Trophoblast cell (in vitro differentiated cells and primary cell): ENCODE measurements at regions not wholly inside any gene's neighbourhood (a gene's known extent, or its start where the extent isn't known, plus 50 kb on each side); places are given as distances from the start of the nearest gene placed in this dataset.

Source experiments
- DNase-seq, 2 donors: peaks; one replicate each; pipeline ENCODE4 v3.0.0-alpha.2; 2016
- H2AFZ ChIP-seq: 2 replicates; pipeline ENCODE4 v1.6.1; 2013; ENCODE audit warnings: low read length, moderate library complexity, mild to moderate bottlenecking; ENCODE audit not compliant: insufficient read depth, poor library complexity
- H2AK5ac ChIP-seq: 2 replicates; pipeline ENCODE4 v1.6.1; 2013; ENCODE audit warnings: mild to moderate bottlenecking, low read length
- H2BK120ac ChIP-seq: 2 replicates; pipeline ENCODE4 v1.6.1; 2013; ENCODE audit warnings: low read length, mild to moderate bottlenecking, moderate library complexity; ENCODE audit not compliant: insufficient read depth, poor library complexity
- H2BK12ac ChIP-seq: 2 replicates; pipeline ENCODE4 v1.6.1; 2013; ENCODE audit warnings: mild to moderate bottlenecking, low read length, moderate library complexity
- H2BK5ac ChIP-seq: 2 replicates; pipeline ENCODE4 v1.6.1; 2013; ENCODE audit warnings: low read length, low read depth, moderate library complexity, mild to moderate bottlenecking; ENCODE audit not compliant: poor library complexity
- H3K14ac ChIP-seq: 2 replicates; pipeline ENCODE4 v1.6.1; 2013; ENCODE audit warnings: mild to moderate bottlenecking, low read length
- H3K18ac ChIP-seq: 2 replicates; pipeline ENCODE4 v1.6.1; 2013; ENCODE audit warnings: mild to moderate bottlenecking, low read length
- H3K23ac ChIP-seq: 2 replicates; pipeline ENCODE4 v1.6.1; 2013; ENCODE audit warnings: low read length
- H3K27ac ChIP-seq: 2 replicates; pipeline ENCODE4 v1.5.1; 2013; ENCODE audit warnings: low read depth, mild to moderate bottlenecking, inconsistent platforms, low read length, moderate library complexity
- H3K27me3 ChIP-seq: 2 replicates; pipeline ENCODE4 v1.6.1; 2013; ENCODE audit warnings: inconsistent platforms, mild to moderate bottlenecking, low read length, moderate library complexity; ENCODE audit not compliant: insufficient read depth
- H3K36me3 ChIP-seq, 2 experiments: 1 replicate in 1 of 2; 2 replicates in 1 of 2; pipeline ENCODE4 v1.6.1; 2013; ENCODE audit warnings: low read length in 2 of 2, mild to moderate bottlenecking in 2 of 2, moderate library complexity in 1 of 2; ENCODE audit not compliant: insufficient read depth in 2 of 2, control insufficient read depth in 1 of 2
- H3K4ac ChIP-seq: 2 replicates; pipeline ENCODE4 v1.6.1; 2013; ENCODE audit warnings: low read depth, mild to moderate bottlenecking, low read length, moderate library complexity
- H3K4me1 ChIP-seq, 2 experiments: 1 replicate in 1 of 2; 2 replicates in 1 of 2; pipeline ENCODE4 v1.6.1; 2013; ENCODE audit warnings: low read length in 2 of 2, mild to moderate bottlenecking in 2 of 2, moderate library complexity in 1 of 2; ENCODE audit not compliant: insufficient read depth in 2 of 2, control insufficient read depth in 1 of 2
- H3K4me2 ChIP-seq: 2 replicates; pipeline ENCODE4 v1.6.1; 2013; ENCODE audit warnings: inconsistent platforms, mild to moderate bottlenecking, low read length, moderate library complexity
- H3K4me3 ChIP-seq: 2 replicates; pipeline ENCODE4 v1.5.1; 2013; ENCODE audit warnings: mild to moderate bottlenecking, low read depth, low read length, inconsistent platforms
- H3K79me1 ChIP-seq: one replicate; pipeline ENCODE4 v1.6.1; 2013; ENCODE audit warnings: low read length
- H3K79me2 ChIP-seq: 2 replicates; pipeline ENCODE4 v1.6.1; 2013; ENCODE audit warnings: low read length, mild to moderate bottlenecking; ENCODE audit not compliant: control insufficient read depth, insufficient read depth, poor library complexity
- H3K9ac ChIP-seq: 2 replicates; pipeline ENCODE4 v1.6.1; 2013; ENCODE audit warnings: mild to moderate bottlenecking, low read length
- H3K9me3 ChIP-seq: 2 replicates; pipeline ENCODE4 v1.6.1; 2013; ENCODE audit warnings: low read depth, mild to moderate bottlenecking, control low read depth, inconsistent platforms, low read length; ENCODE audit not compliant: insufficient read depth
- H4K12ac ChIP-seq: 2 replicates; pipeline ENCODE4 v1.6.1; 2013; ENCODE audit warnings: low read depth, mild to moderate bottlenecking, low read length, moderate library complexity
- H4K8ac ChIP-seq: 2 replicates; pipeline ENCODE4 v1.6.1; 2013; ENCODE audit warnings: low read depth, mild to moderate bottlenecking, low read length, moderate library complexity
- H4K91ac ChIP-seq: one replicate; pipeline ENCODE4 v1.6.1; 2013; ENCODE audit warnings: low read depth, mild to moderate bottlenecking, low read length, moderate library complexity
- WGBS: extraction: QIAGEN DNeasy Blood & Tissue Kit; methylation state at CpG from one replicate; pipeline ENCODE4 v1.1.7; 2013; ENCODE audit warnings: missing lambda C conversion rate; ENCODE audit not compliant: insufficient read length, insufficient coverage; ENCODE audit errors: extremely low coverage; 5-methylcytosine and 5-hydroxymethylcytosine counted together

DNA sequence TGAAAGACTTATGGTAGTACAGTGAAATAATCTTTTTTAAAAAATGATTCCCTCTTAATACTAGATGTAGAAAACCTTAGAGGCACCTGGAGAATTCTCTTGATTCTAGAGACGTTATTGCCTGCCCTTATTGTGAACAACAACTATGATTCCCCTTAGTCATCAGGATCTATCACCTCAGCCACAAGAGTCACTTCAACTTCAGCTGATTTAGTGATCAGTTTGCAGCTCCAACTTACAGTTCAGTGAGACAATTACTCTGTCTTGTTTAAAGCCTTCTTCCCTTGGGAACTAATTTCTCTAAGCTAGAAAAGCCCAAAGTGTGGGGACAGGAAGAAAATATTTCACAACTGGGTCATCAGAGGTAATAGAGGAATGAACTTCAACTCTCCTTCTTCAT lies 254.3 kb upstream of the SLITRK1 start:
- Histone ChIP-seq H3K27ac (no peak overlapping the region), H3K14ac (no peak overlapping the region), H2BK5ac (no peak overlapping the region), H4K91ac (no peak overlapping the region), H3K18ac (no peak overlapping the region), H3K4me1 (no peaks in the 10 kb centered on the region), H3K36me3 (no peaks in the 10 kb centered on the region), H2AK5ac (no peak overlapping the region), H2AFZ (no peak overlapping the region), H4K12ac (no peak overlapping the region), H3K23ac (no peak overlapping the region), H4K8ac (no peak overlapping the region), H2BK120ac (no peak overlapping the region), H3K4me2 (no peak overlapping the region), H3K79me2 (no peaks in the 10 kb centered on the region), H3K4me3 (no peak overlapping the region), H3K4ac (no peak overlapping the region), H3K79me1 (no peaks in the 10 kb centered on the region), H3K27me3 (no peaks in the 10 kb centered on the region), H3K9me3 (no peaks in the 10 kb centered on the region), H2BK12ac (no peak overlapping the region), H3K9ac (no peak overlapping the region)
- no peak for DNase-seq
- no CpG with 5 or more reads among the region's 1 CpG for WGBS

GRCh38 chr13:84132491-84132890 lies 250.2 kb upstream of the SLITRK1 start:
- no peaks in the 10 kb centered on the region for H3K27me3 ChIP-seq
- no peak overlapping the region for H2BK12ac ChIP-seq
- H2AFZ ChIP-seq: no peak overlapping the region
- no peak overlapping the region for H3K27ac ChIP-seq
- no peak overlapping the region for H3K14ac ChIP-seq
- no peaks in the 10 kb centered on the region for H3K36me3 ChIP-seq
- H4K8ac ChIP-seq: no peak overlapping the region
- no peak overlapping the region for H3K18ac ChIP-seq
- H3K9ac ChIP-seq: no peak overlapping the region
- no peak overlapping the region for H3K4me3 ChIP-seq
- no peaks in the 10 kb centered on the region for H3K9me3 ChIP-seq
- H3K4ac ChIP-seq: no peak overlapping the region
- H2AK5ac ChIP-seq: no peak overlapping the region
- H3K4me1 ChIP-seq: no peaks in the 10 kb centered on the region
- H3K4me2 ChIP-seq: no peak overlapping the region
- no peak overlapping the region for H3K23ac ChIP-seq
- H4K12ac ChIP-seq: no peak overlapping the region
- no peaks in the 10 kb centered on the region for H3K79me1 ChIP-seq
- no peak for DNase-seq
- no peak overlapping the region for H4K91ac ChIP-seq
- H3K79me2 ChIP-seq: no peaks in the 10 kb centered on the region
- no peak overlapping the region for H2BK5ac ChIP-seq
- no peak overlapping the region for H2BK120ac ChIP-seq

DNA sequence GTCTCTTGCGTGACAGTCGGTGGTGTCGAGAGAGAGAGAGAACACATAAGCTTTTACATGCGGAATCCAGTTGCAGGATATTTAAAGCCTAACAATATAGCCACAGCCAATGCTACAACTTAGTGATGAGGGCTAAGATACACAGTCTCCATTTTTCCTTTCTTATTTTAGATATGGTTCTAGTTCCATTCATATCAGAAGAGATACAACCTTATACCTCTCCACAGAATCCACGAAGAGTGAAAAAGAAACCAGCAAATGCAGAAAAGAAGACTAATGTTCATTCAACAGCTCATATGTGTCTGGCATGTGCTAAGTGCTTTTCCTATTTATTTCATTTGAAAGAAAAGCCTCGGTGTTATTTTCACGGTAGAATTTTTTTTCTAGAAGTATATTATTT lies 249.0 kb upstream of the SLITRK1 start:
- Histone ChIP-seq H3K9ac (no peak overlapping the region), H3K4me3 (no peak overlapping the region), H3K27me3 (no peaks in the 10 kb centered on the region), H3K4ac (no peak overlapping the region), H3K4me1 (no peaks in the 10 kb centered on the region), H2BK12ac (no peak overlapping the region), H3K79me1 (no peaks in the 10 kb centered on the region), H2BK120ac (no peak overlapping the region), H3K14ac (no peak overlapping the region), H2AFZ (no peak overlapping the region), H3K36me3 (no peaks in the 10 kb centered on the region), H3K79me2 (no peaks in the 10 kb centered on the region), H3K18ac (no peak overlapping the region), H3K4me2 (no peak overlapping the region), H4K8ac (no peak overlapping the region), H3K23ac (no peak overlapping the region), H2AK5ac (no peak overlapping the region), H4K91ac (no peak overlapping the region), H3K27ac (no peak overlapping the region), H3K9me3 (peaks cover 2% of the 10 kb centered on the region), H2BK5ac (no peak overlapping the region), H4K12ac (no peak overlapping the region)
- no peak for DNase-seq
- WGBS: no CpG with 5 or more reads among the region's 7 CpGs

DNA sequence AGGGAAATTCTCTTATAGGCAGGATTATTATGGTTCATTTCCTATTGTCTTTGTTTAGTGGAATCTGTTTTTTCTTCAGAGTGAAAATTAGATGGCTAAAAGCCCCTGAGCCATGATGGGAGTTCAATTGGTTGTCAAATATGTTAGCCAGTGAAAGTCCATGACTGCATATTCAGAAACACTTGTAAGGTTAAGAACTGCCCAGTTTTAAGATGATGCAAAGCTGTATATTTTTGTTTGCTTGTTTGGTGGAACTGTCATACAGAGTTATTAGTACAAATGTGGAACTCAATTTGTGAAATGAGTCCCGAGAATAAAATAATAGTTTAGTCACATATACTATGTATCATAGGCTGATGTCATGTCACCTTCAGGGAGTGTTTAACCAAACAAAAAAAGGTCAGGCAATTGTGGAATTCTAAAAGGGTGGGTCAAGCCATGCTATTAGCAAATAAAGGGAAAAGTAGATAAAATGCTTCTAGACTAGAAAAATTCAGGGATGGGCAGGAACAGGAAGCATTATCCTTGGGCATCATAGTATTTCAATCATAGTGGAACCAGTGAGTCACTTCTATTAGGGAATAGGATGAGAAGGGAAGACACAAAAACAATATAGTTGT lies 248.3 kb upstream of the SLITRK1 start:
- no peak for DNase-seq
- Histone ChIP-seq H3K18ac (no peak overlapping the region), H4K12ac (no peak overlapping the region), H4K8ac (no peak overlapping the region), H3K4me3 (no peak overlapping the region), H3K9ac (no peak overlapping the region), H2BK120ac (no peak overlapping the region), H3K79me1 (no peaks in the 10 kb centered on the region), H3K4me2 (no peak overlapping the region), H4K91ac (no peak overlapping the region), H2AK5ac (no peak overlapping the region), H3K79me2 (no peaks in the 10 kb centered on the region), H2AFZ (no peak overlapping the region), H3K14ac (no peak overlapping the region), H3K4ac (no peak overlapping the region), H2BK5ac (no peak overlapping the region), H3K36me3 (no peaks in the 10 kb centered on the region), H3K27me3 (no peaks in the 10 kb centered on the region), H3K27ac (no peak overlapping the region), H3K9me3 (peaks cover 2% of the 10 kb centered on the region), H3K4me1 (no peaks in the 10 kb centered on the region), H2BK12ac (no peak overlapping the region), H3K23ac (no peak overlapping the region)
- whole genome bisulfite sequencing: no CpG with 5 or more reads among the region's 1 CpG
